ENCODE measurements at regions not wholly inside any gene's neighbourhood (a gene's known extent, or its start where the extent isn't known, plus 50 kb on each side); places are given as distances from the start of the nearest gene placed in this dataset.
A peak's percentile ranks its signal among the peaks of the same experiment; 100 is the strongest.
"Not testable (repeated sequence)": the region's sequence is repeated elsewhere in the genome, so short reads cannot be mapped to it uniquely, and the experiment has no call there.

GRCh38 chr2:36123995-36124394 is 231.6 kb upstream of the CRIM1 start:
- DNase-seq (no peak), ATAC-seq (ENCODE audit: low FRiP score) (no peak)
- no peaks in the 10 kb centered on the region for H3K27me3 ChIP-seq (ENCODE audit: control insufficient read depth in 1 of 2, insufficient read depth in 2 of 2, low read length in 1 of 2)
- intact Hi-C loops (cut with DNase I), result no loop called here
- H3K4me3 ChIP-seq (ENCODE audit: low read length in 2 of 2), result no peak overlapping the region
- H3K4me1 ChIP-seq (ENCODE audit: control insufficient read depth in 1 of 2, insufficient read depth in 2 of 2, low read length in 2 of 2), result no peaks in the 10 kb centered on the region
- no peaks in the 10 kb centered on the region for H3K36me3 ChIP-seq (ENCODE audit: control insufficient read depth in 1 of 2, insufficient read depth in 2 of 2, low read length in 1 of 2)
- peaks cover 2% of the 10 kb centered on the region for H3K9me3 ChIP-seq (ENCODE audit: control insufficient read depth, low read length)
- WGBS, 2 donors, result 46 to 48% methylated on average over 2 of the region's 2 CpGs
- H3K27ac ChIP-seq (ENCODE audit: low read depth in 1 of 2, low read length in 2 of 2), result no peak overlapping the region

- H3K27me3 ChIP-seq (ENCODE audit: control insufficient read depth in 1 of 2, insufficient read depth in 2 of 2, low read length in 1 of 2), result no peaks in the 10 kb centered on the region
- H3K4me3 ChIP-seq (ENCODE audit: low read length in 2 of 2), result no peak overlapping the region
- ATAC-seq (ENCODE audit: low FRiP score) (no peak), DNase-seq (no peak)
- H3K36me3 ChIP-seq (ENCODE audit: control insufficient read depth in 1 of 2, insufficient read depth in 2 of 2, low read length in 1 of 2), result no peaks in the 10 kb centered on the region
- no peak overlapping the region for H3K27ac ChIP-seq (ENCODE audit: low read depth in 1 of 2, low read length in 2 of 2)
- H3K9me3 ChIP-seq (ENCODE audit: control insufficient read depth, low read length), result peaks cover 2% of the 10 kb centered on the region
- intact Hi-C loops (cut with DNase I), result no loop called here
- H3K4me1 ChIP-seq (ENCODE audit: control insufficient read depth in 1 of 2, insufficient read depth in 2 of 2, low read length in 2 of 2), result no peaks in the 10 kb centered on the region
- 89 to 91% methylated on average over 3 of the region's 3 CpGs for WGBS, 2 donors
Observed at GRCh38 chr2:36097022-36097421, 258.6 kb upstream of the CRIM1 start.

- ATAC-seq (ENCODE audit: low FRiP score); H3K9me3 ChIP-seq (ENCODE audit: control insufficient read depth, low read length); H3K4me1 ChIP-seq (ENCODE audit: control insufficient read depth in 1 of 2, insufficient read depth in 2 of 2, low read length in 2 of 2); H3K36me3 ChIP-seq (ENCODE audit: control insufficient read depth in 1 of 2, insufficient read depth in 2 of 2, low read length in 1 of 2); intact Hi-C loops (cut with DNase I); H3K4me3 ChIP-seq (ENCODE audit: low read length in 2 of 2); H3K27ac ChIP-seq (ENCODE audit: low read depth in 1 of 2, low read length in 2 of 2); H3K27me3 ChIP-seq (ENCODE audit: control insufficient read depth in 1 of 2, insufficient read depth in 2 of 2, low read length in 1 of 2): not testable (repeated sequence)
- 89 to 92% methylated on average over 26 of the region's 26 CpGs for whole genome bisulfite sequencing, 2 donors
- peak in 1 of 2 donors; percentile 58 for DNase-seq
Observed at GRCh38 chr2:36091844-36092741, 263.5 kb upstream of the CRIM1 start.

GRCh38 chr2:36088716-36089328 is 266.8 kb upstream of the CRIM1 start:
- Histone ChIP-seq H3K4me3 (ENCODE audit: low read length in 2 of 2) (no peak overlapping the region), H3K36me3 (ENCODE audit: control insufficient read depth in 1 of 2, insufficient read depth in 2 of 2, low read length in 1 of 2) (no peaks in the 10 kb centered on the region), H3K27ac (ENCODE audit: low read depth in 1 of 2, low read length in 2 of 2) (no peak overlapping the region), H3K27me3 (ENCODE audit: control insufficient read depth in 1 of 2, insufficient read depth in 2 of 2, low read length in 1 of 2) (no peaks in the 10 kb centered on the region), H3K9me3 (ENCODE audit: control insufficient read depth, low read length) (no peaks in the 10 kb centered on the region), H3K4me1 (ENCODE audit: control insufficient read depth in 1 of 2, insufficient read depth in 2 of 2, low read length in 2 of 2) (no peaks in the 10 kb centered on the region)
- ATAC-seq (ENCODE audit: low FRiP score) (no peak), DNase-seq (no peak)
- 75 to 80% methylated on average over 4 of the region's 4 CpGs for WGBS, 2 donors
- intact Hi-C loops (cut with DNase I), result no loop called here

- no peaks in the 10 kb centered on the region for H3K9me3 ChIP-seq (ENCODE audit: control insufficient read depth, low read length)
- H3K27me3 ChIP-seq (ENCODE audit: control insufficient read depth in 1 of 2, insufficient read depth in 2 of 2, low read length in 1 of 2), result no peaks in the 10 kb centered on the region
- no peaks in the 10 kb centered on the region for H3K4me1 ChIP-seq (ENCODE audit: control insufficient read depth in 1 of 2, insufficient read depth in 2 of 2, low read length in 2 of 2)
- H3K4me3 ChIP-seq (ENCODE audit: low read length in 2 of 2), result no peak overlapping the region
- DNase-seq (no peak), ATAC-seq (ENCODE audit: low FRiP score) (no peak)
- H3K27ac ChIP-seq (ENCODE audit: low read depth in 1 of 2, low read length in 2 of 2), result no peak overlapping the region
- intact Hi-C loops (cut with DNase I), result no loop called here
- 50 to 60% methylated on average over 3 of the region's 3 CpGs for WGBS, 2 donors
- H3K36me3 ChIP-seq (ENCODE audit: control insufficient read depth in 1 of 2, insufficient read depth in 2 of 2, low read length in 1 of 2), result no peaks in the 10 kb centered on the region
Observed at GRCh38 chr2:36087344-36087743, 268.2 kb upstream of the CRIM1 start.

- Histone ChIP-seq H3K36me3 (ENCODE audit: control insufficient read depth in 1 of 2, insufficient read depth in 2 of 2, low read length in 1 of 2) (no peaks in the 10 kb centered on the region), H3K4me1 (ENCODE audit: control insufficient read depth in 1 of 2, insufficient read depth in 2 of 2, low read length in 2 of 2) (no peaks in the 10 kb centered on the region), H3K27me3 (ENCODE audit: control insufficient read depth in 1 of 2, insufficient read depth in 2 of 2, low read length in 1 of 2) (no peaks in the 10 kb centered on the region), H3K4me3 (ENCODE audit: low read length in 2 of 2) (no peak overlapping the region), H3K27ac (ENCODE audit: low read depth in 1 of 2, low read length in 2 of 2) (no peak overlapping the region), H3K9me3 (ENCODE audit: control insufficient read depth, low read length) (no peaks in the 10 kb centered on the region)
- ATAC-seq (ENCODE audit: low FRiP score), result no peak
- intact Hi-C loops (cut with DNase I), result no loop called here
- DNase-seq, result no peak
- 92 to 93% methylated on average over 1 of the region's 1 CpG for WGBS, 2 donors
Observed at GRCh38 chr2:36079793-36080192, 275.8 kb upstream of the CRIM1 start.

GRCh38 chr2:36074008-36074407 is 281.6 kb upstream of the CRIM1 start:
- ATAC-seq (ENCODE audit: low FRiP score), result no peak
- Histone ChIP-seq H3K27me3 (ENCODE audit: control insufficient read depth in 1 of 2, insufficient read depth in 2 of 2, low read length in 1 of 2) (no peaks in the 10 kb centered on the region), H3K36me3 (ENCODE audit: control insufficient read depth in 1 of 2, insufficient read depth in 2 of 2, low read length in 1 of 2) (no peaks in the 10 kb centered on the region), H3K27ac (ENCODE audit: low read depth in 1 of 2, low read length in 2 of 2) (no peak overlapping the region), H3K4me3 (ENCODE audit: low read length in 2 of 2) (no peak overlapping the region), H3K4me1 (ENCODE audit: control insufficient read depth in 1 of 2, insufficient read depth in 2 of 2, low read length in 2 of 2) (no peaks in the 10 kb centered on the region), H3K9me3 (ENCODE audit: control insufficient read depth, low read length) (peaks cover 1% of the 10 kb centered on the region)
- no peak for DNase-seq
- 0 to 1% methylated on average over 1 of the region's 1 CpG for WGBS, 2 donors
- intact Hi-C loops (cut with DNase I), result no loop called here

- no peak overlapping the region for H3K4me3 ChIP-seq (ENCODE audit: low read length in 2 of 2)
- H3K27me3 ChIP-seq (ENCODE audit: control insufficient read depth in 1 of 2, insufficient read depth in 2 of 2, low read length in 1 of 2), result no peaks in the 10 kb centered on the region
- DNase-seq (no peak), ATAC-seq (ENCODE audit: low FRiP score) (no peak)
- peaks cover 2% of the 10 kb centered on the region for H3K9me3 ChIP-seq (ENCODE audit: control insufficient read depth, low read length)
- no peak overlapping the region for H3K27ac ChIP-seq (ENCODE audit: low read depth in 1 of 2, low read length in 2 of 2)
- H3K36me3 ChIP-seq (ENCODE audit: control insufficient read depth in 1 of 2, insufficient read depth in 2 of 2, low read length in 1 of 2), result no peaks in the 10 kb centered on the region
- 73 to 82% methylated on average over 1 of the region's 1 CpG for WGBS, 2 donors
- no peaks in the 10 kb centered on the region for H3K4me1 ChIP-seq (ENCODE audit: control insufficient read depth in 1 of 2, insufficient read depth in 2 of 2, low read length in 2 of 2)
- intact Hi-C loops (cut with DNase I), result no loop called here
Observed at GRCh38 chr2:36071698-36072097, 283.9 kb upstream of the CRIM1 start.

- ATAC-seq (ENCODE audit: low FRiP score), result no peak
- H3K36me3 ChIP-seq (ENCODE audit: control insufficient read depth in 1 of 2, insufficient read depth in 2 of 2, low read length in 1 of 2), result no peaks in the 10 kb centered on the region
- H3K27ac ChIP-seq (ENCODE audit: low read depth in 1 of 2, low read length in 2 of 2), result no peak overlapping the region
- no peak overlapping the region for H3K4me3 ChIP-seq (ENCODE audit: low read length in 2 of 2)
- no peak for DNase-seq
- no peaks in the 10 kb centered on the region for H3K4me1 ChIP-seq (ENCODE audit: control insufficient read depth in 1 of 2, insufficient read depth in 2 of 2, low read length in 2 of 2)
- no peaks in the 10 kb centered on the region for H3K27me3 ChIP-seq (ENCODE audit: control insufficient read depth in 1 of 2, insufficient read depth in 2 of 2, low read length in 1 of 2)
- WGBS, 2 donors, result 71 to 75% methylated on average over 3 of the region's 3 CpGs
- intact Hi-C loops (cut with DNase I), result no loop called here
- H3K9me3 ChIP-seq (ENCODE audit: control insufficient read depth, low read length), result peaks cover 2% of the 10 kb centered on the region
Observed at GRCh38 chr2:36069074-36069473, 286.5 kb upstream of the CRIM1 start.

Measured in aorta (tissue), 5 donors.